Transverse colon (tissue), 4 donors: ENCODE measurements at regions not wholly inside any gene's neighbourhood (a gene's known extent, or its start where the extent isn't known, plus 50 kb on each side); places are given as distances from the start of the nearest gene placed in this dataset.

Experiments
- DNase-seq: peaks from one replicate; pipeline ENCODE4 v3.0.0-alpha.2; 2019
- H3K27ac ChIP-seq, 4 donors: fragments of 200-600 bp; sonication (generic); 2 replicates each; pipeline ENCODE4 v1.5.1; 2016 to 2018; ENCODE audit warnings: inconsistent platforms in 4 of 4
- H3K27me3 ChIP-seq: fragments of 200-600 bp; sonication (generic); 2 replicates; pipeline ENCODE4 v1.5.1; 2017; ENCODE audit warnings: inconsistent platforms
- H3K36me3 ChIP-seq, 4 donors: fragments of 200-600 bp; sonication (generic); 2 replicates each; pipeline ENCODE4 v1.5.1; 2017 to 2019; ENCODE audit warnings: inconsistent platforms in 4 of 4
- H3K4me1 ChIP-seq, 4 donors: fragments of 200-600 bp; sonication (generic); 2 replicates each; pipeline ENCODE4 v1.5.1; 2017 to 2020; ENCODE audit warnings: inconsistent platforms in 4 of 4
- H3K4me3 ChIP-seq, 4 donors: fragments of 200-600 bp; sonication (generic); 1 replicate in 1 of 4; 2 replicates in 3 of 4; pipeline versions ENCODE4 v1.5.1 to v1.6.1; 2017 to 2019; ENCODE audit warnings: inconsistent platforms in 4 of 4
- H3K9me3 ChIP-seq, 2 donors: fragments of 200-600 bp; sonication (generic); 2 replicates each; pipeline ENCODE4 v1.5.1; 2017 to 2019; ENCODE audit warnings: inconsistent platforms in 2 of 2
- CTCF ChIP-seq, 5 experiments: fragments of 200-600 bp in 3 of 5; fragments of 450-650 bp in 2 of 5; sonication (generic) in 3 of 5; IDR thresholded peaks; 1 replicate in 2 of 5; 2 replicates in 3 of 5; pipeline ENCODE4 v1.5.1; 2016 to 2017; ENCODE audit warnings: antibody characterized with exemption in 5 of 5, inconsistent platforms in 3 of 5, mild to moderate bottlenecking in 2 of 5, moderate library complexity in 1 of 5
- EP300 ChIP-seq: sonication (generic); formaldehyde crosslinking; IDR thresholded peaks from one replicate; pipeline ENCODE4 v1.6.1; 2017; ENCODE audit warnings: antibody characterized with exemption, low read depth
- POLR2A ChIP-seq: fragments of 450-650 bp; IDR thresholded peaks from one replicate; pipeline ENCODE4 v1.6.1; 2016; ENCODE audit warnings: antibody characterized with exemption, mild to moderate bottlenecking, moderate library complexity
- POLR2AphosphoS5 ChIP-seq, 3 donors: sonication (generic); formaldehyde crosslinking; IDR thresholded peaks; one replicate each; pipeline ENCODE4 v1.6.1; 2016; ENCODE audit warnings: antibody characterized with exemption in 3 of 3
- WGBS, 2 donors: methylation state at CpG; one replicate each; pipeline ENCODE4 v1.1.5; 2018; ENCODE audit warnings: low coverage in 1 of 2; 5-methylcytosine and 5-hydroxymethylcytosine counted together
- in situ Hi-C, 4 donors: fragments of 200-750 bp; cut with MboI; loops; one replicate each; pipeline versions ENCODE4 v1.15.0 to v1.15.1; 2017; ENCODE audit warnings: low sequenced_read_pairs in 3 of 4, low pct_ligation_motif_present in 1 of 4, low pct_unique_long_range_greater_than_20kb in 1 of 4
- intact Hi-C: fragments of 100-400 bp; cut with DNase I; formaldehyde crosslinking; loops from one replicate; pipeline ENCODE4 v1.15.1; 2023; ENCODE audit warnings: low total_unique reads

- DNase-seq: no peak
- intact Hi-C loops: no loop called here
- H3K27ac ChIP-seq: no peak overlapping the region
- WGBS, 2 donors: 57 to 71% methylated on average over 1 to 2 of the region's 2 CpGs
- H3K4me3 ChIP-seq: no peak overlapping the region
- H3K9me3 ChIP-seq: no peaks in the 10 kb centered on the region
- peaks cover 2% of the 10 kb centered on the region for H3K27me3 ChIP-seq
- no peak for TF ChIP-seq EP300
- TF ChIP-seq POLR2A: no peak
- no peak for TF ChIP-seq POLR2AphosphoS5 (IDR thresholded peaks at IDR 0.05)
- TF ChIP-seq CTCF (IDR thresholded peaks at IDR 0.05): no peak
- no peaks in the 10 kb centered on the region for H3K4me1 ChIP-seq
- in situ Hi-C loops: no loop called here
- no peaks in the 10 kb centered on the region for H3K36me3 ChIP-seq
Measured at GRCh38 chr17:34452769-34453168, 89.7 kb upstream of the CCL1 start.

- no peaks in the 10 kb centered on the region for H3K36me3 ChIP-seq
- intact Hi-C loops: no loop called here
- H3K27ac ChIP-seq: no peak overlapping the region
- no peaks in the 10 kb centered on the region for H3K27me3 ChIP-seq
- no peaks in the 10 kb centered on the region for H3K4me1 ChIP-seq
- no peaks in the 10 kb centered on the region for H3K9me3 ChIP-seq
- TF ChIP-seq CTCF (IDR thresholded peaks at IDR 0.05) (no peak), POLR2AphosphoS5 (IDR thresholded peaks at IDR 0.05) (no peak), EP300 (no peak), POLR2A (no peak)
- 77 to 90% methylated on average over 2 of the region's 2 CpGs for WGBS, 2 donors
- no peak overlapping the region for H3K4me3 ChIP-seq
- no peak for DNase-seq
- in situ Hi-C loops: no loop called here
Measured at GRCh38 chr17:34451313-34451712, 88.3 kb upstream of the CCL1 start.

GRCh38 chr17:34447406-34447805 lies 84.4 kb upstream of the CCL1 start:
- peaks cover 14% of the 10 kb centered on the region for H3K27me3 ChIP-seq
- no peak overlapping the region for H3K4me3 ChIP-seq
- TF ChIP-seq POLR2A (no peak), POLR2AphosphoS5 (IDR thresholded peaks at IDR 0.05) (no peak), EP300 (no peak), CTCF (IDR thresholded peaks at IDR 0.05) (no peak)
- intact Hi-C loops: no loop called here
- DNase-seq: no peak
- no peaks in the 10 kb centered on the region for H3K9me3 ChIP-seq
- in situ Hi-C loops: loop anchor here in 1 of 4 donors (25.0 kb wide), 2 partner anchors 90 to 665 kb away; partner anchors contain the start of genes FNDC8 and RAD51D
- 39% methylated on average over 3 of the region's 3 CpGs; no CpG with 5 or more reads in 1 of the 2 donors for WGBS, 2 donors
- no peak overlapping the region for H3K27ac ChIP-seq
- no peaks in the 10 kb centered on the region for H3K4me1 ChIP-seq
- no peaks in the 10 kb centered on the region for H3K36me3 ChIP-seq

GRCh38 chr17:34445101-34445500 lies 82.1 kb upstream of the CCL1 start:
- H3K27ac ChIP-seq: no peak overlapping the region
- no peaks in the 10 kb centered on the region for H3K4me1 ChIP-seq
- H3K9me3 ChIP-seq: no peaks in the 10 kb centered on the region
- in situ Hi-C loops (loop anchor here in 1 of 4 donors (25.0 kb wide), 2 partner anchors 92 to 667 kb away; partner anchors contain the start of genes FNDC8 and RAD51D), intact Hi-C loops (no loop called here)
- WGBS, 2 donors: 55% methylated on average over 9 of the region's 9 CpGs; no CpG with 5 or more reads in 1 of the 2 donors
- H3K27me3 ChIP-seq: peaks cover 16% of the 10 kb centered on the region
- TF ChIP-seq POLR2AphosphoS5 (IDR thresholded peaks at IDR 0.05) (no peak), EP300 (no peak), POLR2A (no peak), CTCF (IDR thresholded peaks at IDR 0.05) (no peak)
- DNase-seq: no peak
- no peaks in the 10 kb centered on the region for H3K36me3 ChIP-seq
- no peak overlapping the region for H3K4me3 ChIP-seq
